CD14-positive monocyte (primary cell): ENCODE measurements at regions not wholly inside any gene's neighbourhood (a gene's known extent, or its start where the extent isn't known, plus 50 kb on each side); places are given as distances from the start of the nearest gene placed in this dataset.

Source experiments
- DNase-seq, 3 donors: peaks; one replicate each; pipeline ENCODE4 v3.0.0-alpha.2; 2011 to 2022
- H2AFZ ChIP-seq: 2 replicates; pipeline ENCODE4 v1.6.0; 2012; ENCODE audit warnings: mild to moderate bottlenecking, low read depth, low read length, inconsistent platforms; ENCODE audit not compliant: insufficient read depth, poor library complexity, severe bottlenecking
- H3K27ac ChIP-seq, 2 donors: 1 replicate in 1 of 2; 2 replicates in 1 of 2; pipeline ENCODE4 v1.5.1; 2012 to 2013; ENCODE audit warnings: low read length in 2 of 2, control low read depth in 1 of 2, inconsistent platforms in 1 of 2, low read depth in 1 of 2, mild to moderate bottlenecking in 1 of 2
- H3K27me3 ChIP-seq, 2 donors: one replicate each; pipeline versions ENCODE4 v1.6.0 to v1.6.1; 2011 to 2013; ENCODE audit warnings: low read length in 2 of 2; ENCODE audit not compliant: control insufficient read depth in 2 of 2, insufficient read depth in 2 of 2
- H3K36me3 ChIP-seq, 2 donors: replicated peaks in 1 of 2; 1 replicate in 1 of 2; 2 replicates in 1 of 2; pipeline versions ENCODE4 v1.5.1 to v1.6.1; 2012 to 2013; ENCODE audit warnings: low read length in 2 of 2, control low read depth in 1 of 2, inconsistent platforms in 1 of 2, mild to moderate bottlenecking in 1 of 2; ENCODE audit not compliant: insufficient read depth in 2 of 2, control insufficient read depth in 1 of 2
- H3K4me1 ChIP-seq, 2 donors: 1 replicate in 1 of 2; 2 replicates in 1 of 2; pipeline versions ENCODE4 v1.5.1 to v1.6.1; 2012 to 2013; ENCODE audit warnings: low read length in 2 of 2, control low read depth in 1 of 2, inconsistent platforms in 1 of 2, mild to moderate bottlenecking in 1 of 2, moderate library complexity in 1 of 2; ENCODE audit not compliant: insufficient read depth in 2 of 2, control insufficient read depth in 1 of 2
- H3K4me2 ChIP-seq: replicated peaks from 2 replicates; pipeline ENCODE3; 2012; ENCODE audit warnings: low read length, moderate library complexity, mild to moderate bottlenecking; ENCODE audit not compliant: poor library complexity, severe bottlenecking; ENCODE audit errors: extremely low read depth
- H3K4me3 ChIP-seq, 3 experiments: fragments of 200-600 bp in 1 of 3; sonication (generic) in 1 of 3; replicated peaks in 1 of 3; 1 replicate in 2 of 3; 2 replicates in 1 of 3; pipeline ENCODE4 v1.5.1; 2011 to 2013; ENCODE audit warnings: low read length in 3 of 3, mild to moderate bottlenecking in 3 of 3, control low read depth in 2 of 3, low read depth in 2 of 3, inconsistent platforms in 1 of 3, moderate library complexity in 1 of 3
- H3K79me2 ChIP-seq: 2 replicates; pipeline ENCODE4 v1.6.0; 2012; ENCODE audit warnings: mild to moderate bottlenecking, control low read depth, inconsistent platforms, low read length, moderate library complexity; ENCODE audit not compliant: insufficient read depth
- H3K9ac ChIP-seq: 2 replicates; pipeline ENCODE4 v1.6.0; 2017; ENCODE audit warnings: low read length, mild to moderate bottlenecking; ENCODE audit not compliant: insufficient read depth, poor library complexity, severe bottlenecking
- H3K9me3 ChIP-seq, 2 donors: replicated peaks in 1 of 2; 1 replicate in 1 of 2; 2 replicates in 1 of 2; pipeline versions ENCODE4 v1.5.1 to v1.6.1; 2012 to 2013; ENCODE audit warnings: low read length in 2 of 2, control low read depth in 1 of 2; ENCODE audit not compliant: control insufficient read depth in 1 of 2, insufficient read depth in 1 of 2
- H4K20me1 ChIP-seq: 2 replicates; pipeline ENCODE4 v1.6.0; 2012; ENCODE audit warnings: mild to moderate bottlenecking, low read length, control low read depth, moderate library complexity; ENCODE audit not compliant: insufficient read depth
- H3K27ac Mint-ChIP-seq, 7 donors: one replicate each; pipeline ENCODE4 v1.8.0; 2020; ENCODE audit warnings: mild to moderate bottlenecking in 7 of 7, mixed read lengths in 7 of 7, moderate library complexity in 6 of 7, inconsistent platforms in 2 of 7
- H3K27me3 Mint-ChIP-seq, 3 donors: one replicate each; pipeline ENCODE4 v1.8.0; 2021 to 2022; ENCODE audit warnings: low read depth in 3 of 3, mild to moderate bottlenecking in 3 of 3, mixed read lengths in 3 of 3, moderate library complexity in 3 of 3, inconsistent platforms in 1 of 3
- H3K36me3 Mint-ChIP-seq, 2 donors: one replicate each; pipeline ENCODE4 v1.8.0; 2020; ENCODE audit warnings: mixed read lengths in 2 of 2, inconsistent platforms in 1 of 2, mild to moderate bottlenecking in 1 of 2
- H3K4me1 Mint-ChIP-seq: one replicate; pipeline ENCODE4 v1.8.0; 2020; ENCODE audit warnings: mild to moderate bottlenecking, mixed read lengths
- H3K4me3 Mint-ChIP-seq, 2 donors: one replicate each; pipeline ENCODE4 v1.8.0; 2020; ENCODE audit warnings: mild to moderate bottlenecking in 2 of 2, mixed read lengths in 2 of 2, moderate library complexity in 1 of 2
- H3K9me3 Mint-ChIP-seq, 7 donors: one replicate each; pipeline ENCODE4 v1.8.0; 2020 to 2022; ENCODE audit warnings: mixed read lengths in 7 of 7, mild to moderate bottlenecking in 6 of 7, moderate library complexity in 6 of 7, inconsistent platforms in 2 of 7
- CTCF ChIP-seq: fragments of 200-600 bp; IDR thresholded peaks from one replicate; pipeline ENCODE4 v1.8.0; 2022; ENCODE audit warnings: antibody characterized with exemption, mild to moderate bottlenecking
- WGBS: methylation state at CpG from one replicate; pipeline ENCODE4 v1.1.5; 2013; ENCODE audit warnings: missing lambda C conversion rate; ENCODE audit not compliant: insufficient coverage; 5-methylcytosine and 5-hydroxymethylcytosine counted together
- intact Hi-C, 2 donors: fragments of 100-400 bp; cut with micrococcal nuclease; formaldehyde crosslinking; loops; one replicate each; pipeline versions ENCODE4 v1.15.0 to v1.15.1; 2023

DNA sequence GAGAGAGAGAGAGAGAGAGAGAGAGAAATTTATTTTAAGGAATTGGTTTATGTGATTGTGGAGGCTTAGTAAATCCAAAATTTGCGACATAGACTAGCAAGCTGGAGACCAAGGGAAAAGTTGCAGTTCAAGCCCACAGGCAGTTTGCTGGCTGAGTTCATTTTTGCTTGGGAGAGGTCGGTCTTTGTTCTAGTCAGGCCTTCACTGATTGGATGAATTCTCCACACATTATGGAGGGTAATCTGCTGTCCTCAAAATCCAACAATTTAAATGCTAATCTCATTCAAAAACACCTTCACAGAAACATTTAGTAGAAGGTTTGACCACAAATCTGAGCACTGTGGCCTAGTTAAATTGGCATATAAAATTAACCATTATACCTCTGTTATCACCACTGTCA lies 439.6 kb downstream of the EPM2A start:
- peaks cover 0 to 9% (median 2%) of the 10 kb centered on the region in 7 donors for H3K9me3 Mint-ChIP-seq
- no peak overlapping the region for H3K4me3 Mint-ChIP-seq
- H3K79me2 ChIP-seq = no peaks in the 10 kb centered on the region
- H3K27ac ChIP-seq = no peak overlapping the region
- no peak for TF ChIP-seq CTCF
- H3K27me3 ChIP-seq = no peaks in the 10 kb centered on the region
- peaks cover 0 to under 1% (median 0%) of the 10 kb centered on the region in 3 donors for H3K27me3 Mint-ChIP-seq
- intact Hi-C loops = no loop called here
- WGBS = no CpG with 5 or more reads among the region's 2 CpGs
- no peak overlapping the region for H3K4me2 ChIP-seq
- H3K36me3 Mint-ChIP-seq = no peaks in the 10 kb centered on the region
- no peak for DNase-seq
- no peak overlapping the region for H3K27ac Mint-ChIP-seq
- no peaks in the 10 kb centered on the region for H3K9me3 ChIP-seq
- H3K4me3 ChIP-seq = no peak overlapping the region
- H3K4me1 ChIP-seq = no peaks in the 10 kb centered on the region
- H2AFZ ChIP-seq = no peak overlapping the region
- H3K9ac ChIP-seq = no peak overlapping the region
- H3K4me1 Mint-ChIP-seq = no peaks in the 10 kb centered on the region
- H4K20me1 ChIP-seq = no peaks in the 10 kb centered on the region
- no peaks in the 10 kb centered on the region for H3K36me3 ChIP-seq

- no peak for TF ChIP-seq CTCF
- no peak overlapping the region for H3K4me3 ChIP-seq
- no peak for DNase-seq
- no peak overlapping the region for H3K27ac ChIP-seq
- H3K9me3 Mint-ChIP-seq = peaks cover 0 to 8% (median 3%) of the 10 kb centered on the region in 7 donors
- H3K9ac ChIP-seq = no peak overlapping the region
- no peaks in the 10 kb centered on the region for H3K36me3 Mint-ChIP-seq
- H2AFZ ChIP-seq = no peak overlapping the region
- H4K20me1 ChIP-seq = no peaks in the 10 kb centered on the region
- H3K4me1 ChIP-seq = no peaks in the 10 kb centered on the region
- peaks cover 1 to 2% (median 2%) of the 10 kb centered on the region in 3 donors for H3K27me3 Mint-ChIP-seq
- no peaks in the 10 kb centered on the region for H3K4me1 Mint-ChIP-seq
- no peaks in the 10 kb centered on the region for H3K27me3 ChIP-seq
- no peak overlapping the region for H3K4me2 ChIP-seq
- H3K9me3 ChIP-seq = no peaks in the 10 kb centered on the region
- no peak overlapping the region for H3K4me3 Mint-ChIP-seq
- H3K27ac Mint-ChIP-seq = no peak overlapping the region
- intact Hi-C loops = no loop called here
- no peaks in the 10 kb centered on the region for H3K79me2 ChIP-seq
- WGBS = no CpG with 5 or more reads among the region's 1 CpG
- no peaks in the 10 kb centered on the region for H3K36me3 ChIP-seq
Measured at GRCh38 chr6:145305670-145306069, 429.6 kb downstream of the EPM2A start.
